ENCODE measurements at regions not wholly inside any gene's neighbourhood (a gene's known extent, or its start where the extent isn't known, plus 50 kb on each side); places are given as distances from the start of the nearest gene placed in this dataset.
A peak's percentile ranks its signal among the peaks of the same experiment; 100 is the strongest.
"Not testable (repeated sequence)": the region's sequence is repeated elsewhere in the genome, so short reads cannot be mapped to it uniquely, and the experiment has no call there.

GRCh38 chr11:103585911-103586310 lies 450.5 kb upstream of the DDI1 start:
- no peak for DNase-seq

GRCh38 chr11:103586756-103587155 lies 449.7 kb upstream of the DDI1 start:
- DNase-seq: no peak

- no peak for DNase-seq
These were observed 448.3 kb upstream of the DDI1 start for GRCh38 chr11:103587901-103588788.

- no peak for DNase-seq
These were observed 444.9 kb upstream of the DDI1 start for GRCh38 chr11:103591554-103591953.

- DNase-seq: no peak
These were observed 442.2 kb upstream of the DDI1 start for GRCh38 chr11:103594283-103594682.

- no peak for DNase-seq
These were observed 440.1 kb upstream of the DDI1 start for GRCh38 chr11:103596315-103596714.

GRCh38 chr11:103601225-103601846 lies 435.1 kb upstream of the DDI1 start:
- DNase-seq: peak; percentile 28

- no peak for DNase-seq
These were observed 433.6 kb upstream of the DDI1 start for GRCh38 chr11:103602840-103603239.

- no peak for DNase-seq
These were observed 432.1 kb upstream of the DDI1 start for GRCh38 chr11:103604310-103604709.

GRCh38 chr11:103608566-103608965 lies 427.9 kb upstream of the DDI1 start:
- DNase-seq: no peak

- no peak for DNase-seq
These were observed 427.0 kb upstream of the DDI1 start for GRCh38 chr11:103609117-103610066.

GRCh38 chr11:103610435-103610834 lies 426.0 kb upstream of the DDI1 start:
- no peak for DNase-seq

- DNase-seq: not testable (repeated sequence)
These were observed 424.7 kb upstream of the DDI1 start for GRCh38 chr11:103611526-103612260.

- not testable (repeated sequence) for DNase-seq
These were observed 424.0 kb upstream of the DDI1 start for GRCh38 chr11:103612451-103612850.

GRCh38 chr11:103616586-103616985 lies 419.9 kb upstream of the DDI1 start:
- DNase-seq: not testable (repeated sequence)

- no peak for DNase-seq
These were observed 417.9 kb upstream of the DDI1 start for GRCh38 chr11:103618528-103618927.

- DNase-seq: no peak
These were observed 417.0 kb upstream of the DDI1 start for GRCh38 chr11:103619480-103619879.

GRCh38 chr11:103619938-103620337 lies 416.5 kb upstream of the DDI1 start:
- DNase-seq: no peak

GRCh38 chr11:103622296-103622695 lies 414.1 kb upstream of the DDI1 start:
- DNase-seq: no peak

GRCh38 chr11:103623933-103624332 lies 412.5 kb upstream of the DDI1 start:
- DNase-seq: no peak

- DNase-seq: peak; percentile 22
These were observed 411.5 kb upstream of the DDI1 start for GRCh38 chr11:103624708-103625623.
